ENCODE measurements at regions not wholly inside any gene's neighbourhood (a gene's known extent, or its start where the extent isn't known, plus 50 kb on each side); places are given as distances from the start of the nearest gene placed in this dataset.
"Not testable (repeated sequence)": the region's sequence is repeated elsewhere in the genome, so short reads cannot be mapped to it uniquely, and the experiment has no call there.

DNA sequence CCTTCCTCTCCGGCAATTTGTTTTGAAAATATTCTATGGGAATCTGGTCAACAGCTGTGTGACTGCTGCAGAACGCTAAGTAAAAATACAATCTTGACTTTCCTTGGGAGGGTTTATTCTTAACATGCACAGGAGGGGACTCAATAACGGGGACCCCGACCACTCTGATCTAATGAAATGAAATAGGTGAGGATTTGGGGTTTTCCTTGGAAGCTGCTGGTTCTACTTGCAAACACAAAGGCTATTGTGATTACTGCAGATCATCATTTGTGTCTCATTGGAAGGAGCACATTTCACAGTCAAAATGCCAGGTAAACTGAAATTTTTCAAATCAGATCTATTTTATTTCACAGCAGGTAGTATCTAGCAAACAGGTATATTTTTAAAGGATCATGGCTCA is 366.1 kb downstream of the SHANK2 start:
- no peak for DNase-seq

DNA sequence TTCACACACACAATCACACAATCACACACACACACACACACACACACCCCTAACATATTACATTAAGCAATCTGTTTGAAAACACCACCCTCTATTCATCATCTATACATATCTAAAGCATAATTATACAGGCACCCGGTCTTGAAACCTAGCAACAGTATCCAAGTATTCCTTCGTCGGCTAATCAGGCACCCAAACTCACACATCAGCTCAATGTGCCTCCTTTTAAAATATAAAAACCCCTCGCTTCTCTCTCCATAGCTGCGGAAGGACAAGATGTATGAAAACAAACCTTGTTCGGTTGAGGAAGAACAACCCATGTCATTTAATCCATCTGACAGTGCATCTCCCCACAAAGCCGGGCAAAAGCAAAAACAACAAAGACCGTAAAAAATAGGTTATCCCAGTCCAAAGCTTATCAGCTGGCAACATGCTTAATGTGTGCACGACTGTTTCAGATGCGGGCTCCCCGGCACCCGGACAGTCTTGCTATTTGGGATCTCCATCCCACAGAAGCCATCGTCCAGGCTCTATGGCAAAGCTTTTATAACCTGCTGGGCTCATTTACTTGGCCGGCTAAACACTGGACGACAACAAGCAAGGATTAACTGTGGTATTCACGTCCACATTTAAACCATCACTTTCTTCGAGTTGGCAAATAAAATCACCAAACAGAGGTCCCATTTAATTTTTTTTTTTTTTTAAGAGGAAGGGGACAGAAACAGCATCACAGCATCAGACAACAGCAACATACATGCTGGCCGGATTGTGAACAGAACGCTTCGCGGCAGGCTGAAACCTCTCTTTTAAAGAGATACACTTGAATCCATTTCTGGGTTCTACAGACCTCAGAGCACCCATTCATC is 365.5 kb downstream of the SHANK2 start:
- no peak for DNase-seq

DNA sequence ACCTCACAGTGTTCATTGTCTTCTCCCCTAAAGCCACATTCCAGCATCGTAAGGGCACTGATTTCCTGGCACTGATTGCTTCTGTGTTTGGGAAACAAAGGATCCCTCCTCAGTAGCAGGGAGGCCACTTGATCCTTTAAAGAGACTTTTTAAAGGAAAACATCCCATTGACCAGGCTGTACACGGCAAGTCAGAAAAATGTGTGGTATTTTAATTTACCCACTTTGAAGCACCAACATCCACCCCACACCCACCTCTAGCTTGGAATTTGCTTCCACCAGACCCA is 364.9 kb downstream of the SHANK2 start:
- DNase-seq, result no peak

DNA sequence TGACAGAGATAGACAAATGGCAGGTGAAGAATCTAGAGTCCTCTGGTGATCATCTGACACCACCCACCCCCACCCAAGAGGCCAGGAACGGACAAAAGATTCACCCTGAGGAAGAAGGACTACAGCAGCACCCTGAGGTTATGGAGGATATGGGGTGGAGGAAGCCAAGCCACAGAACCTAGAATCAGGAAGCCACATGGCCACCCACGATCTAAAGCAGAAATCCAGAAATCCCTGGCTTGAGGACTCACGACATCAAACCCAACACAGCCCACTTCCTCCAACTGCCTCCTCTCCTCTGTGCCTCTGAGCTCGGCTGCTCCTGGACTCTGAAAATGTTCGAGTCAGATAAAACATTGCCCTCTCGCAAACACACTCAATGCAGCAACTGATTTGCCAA is 364.3 kb downstream of the SHANK2 start:
- no peak for DNase-seq

GRCh38 chr11:70889411-70889810 is 363.0 kb downstream of the SHANK2 start:
- DNase-seq, result no peak

- no peak for DNase-seq
These were observed 360.5 kb downstream of the SHANK2 start for GRCh38 chr11:70891844-70892380.

DNA sequence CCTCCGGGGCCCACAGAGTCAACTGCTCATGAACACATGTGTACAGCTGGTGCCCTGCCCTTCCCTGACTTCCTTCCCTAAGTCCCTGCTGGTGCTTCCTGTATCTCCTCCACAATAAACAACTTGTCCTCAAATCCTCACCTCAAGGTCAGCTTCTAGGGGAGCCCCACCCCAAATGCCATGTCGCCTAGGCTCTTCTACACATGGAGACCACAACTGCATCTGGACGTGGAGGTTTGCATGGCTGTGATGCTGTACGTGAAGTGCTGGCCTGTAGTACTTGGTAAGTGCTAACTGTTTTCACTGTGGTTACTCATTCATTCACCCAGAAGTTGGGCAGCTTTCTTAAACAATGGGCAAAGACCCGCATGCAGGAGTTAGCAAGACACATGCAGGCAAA is 359.5 kb downstream of the SHANK2 start:
- no peak for DNase-seq

GRCh38 chr11:70894566-70895365 is 357.6 kb downstream of the SHANK2 start:
- DNase-seq, result no peak

DNA sequence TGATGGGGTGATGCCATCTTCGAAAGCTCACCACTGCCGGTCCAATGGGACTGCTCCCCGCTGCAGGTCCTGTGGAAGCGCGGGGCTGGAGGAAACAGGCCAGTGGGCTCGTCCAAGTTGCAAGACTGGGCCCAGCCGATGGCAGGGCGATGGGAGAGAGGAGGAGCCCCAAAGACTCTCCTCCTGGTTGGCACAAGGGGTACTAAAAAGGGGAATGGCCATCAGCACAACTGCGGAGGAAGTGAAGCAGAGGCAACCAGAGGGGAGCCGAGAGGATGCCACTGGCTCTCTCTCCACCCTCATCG is 357.1 kb downstream of the SHANK2 start:
- no peak for DNase-seq

DNA sequence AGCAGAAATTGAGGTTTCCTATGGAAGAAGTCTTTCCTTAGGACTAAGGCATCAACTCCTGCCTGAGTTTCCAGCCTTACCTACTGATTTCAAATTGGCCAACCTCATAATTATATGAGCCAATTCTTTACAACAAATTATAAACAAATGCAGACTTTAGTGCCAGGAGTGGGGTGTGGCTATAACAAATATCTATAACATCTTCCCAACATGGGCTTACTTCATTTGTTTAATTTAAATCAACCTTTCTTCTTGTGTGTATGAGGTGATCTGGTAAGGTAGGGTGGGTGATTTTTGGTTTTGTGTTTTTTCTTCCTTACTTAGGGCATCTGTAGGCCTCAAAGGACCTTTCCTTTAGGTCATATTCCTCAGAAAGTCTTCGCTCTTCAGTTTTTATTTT is 354.9 kb downstream of the SHANK2 start:
- no peak for DNase-seq

DNA sequence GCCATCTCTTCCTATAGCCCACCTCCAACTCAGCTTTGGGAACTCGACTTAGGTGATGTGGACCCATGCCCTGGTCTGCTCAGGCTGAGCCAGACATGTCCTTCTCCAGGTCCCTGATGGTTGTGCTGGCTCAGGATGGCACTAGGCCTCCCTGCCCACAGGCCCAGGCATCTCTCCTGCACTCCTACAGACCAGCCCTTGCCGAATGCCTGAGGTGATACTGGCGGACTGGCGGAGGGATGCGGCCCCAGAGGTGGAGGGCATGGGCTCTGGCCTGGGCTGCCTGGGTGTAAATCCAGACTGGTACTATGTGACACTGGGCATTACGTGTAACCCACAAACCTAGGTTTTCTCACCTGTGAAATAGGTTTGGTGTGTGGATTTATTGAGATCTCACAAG is 352.8 kb downstream of the SHANK2 start:
- no peak for DNase-seq

GRCh38 chr11:70900540-70900939 is 351.8 kb downstream of the SHANK2 start:
- DNase-seq, result no peak

DNA sequence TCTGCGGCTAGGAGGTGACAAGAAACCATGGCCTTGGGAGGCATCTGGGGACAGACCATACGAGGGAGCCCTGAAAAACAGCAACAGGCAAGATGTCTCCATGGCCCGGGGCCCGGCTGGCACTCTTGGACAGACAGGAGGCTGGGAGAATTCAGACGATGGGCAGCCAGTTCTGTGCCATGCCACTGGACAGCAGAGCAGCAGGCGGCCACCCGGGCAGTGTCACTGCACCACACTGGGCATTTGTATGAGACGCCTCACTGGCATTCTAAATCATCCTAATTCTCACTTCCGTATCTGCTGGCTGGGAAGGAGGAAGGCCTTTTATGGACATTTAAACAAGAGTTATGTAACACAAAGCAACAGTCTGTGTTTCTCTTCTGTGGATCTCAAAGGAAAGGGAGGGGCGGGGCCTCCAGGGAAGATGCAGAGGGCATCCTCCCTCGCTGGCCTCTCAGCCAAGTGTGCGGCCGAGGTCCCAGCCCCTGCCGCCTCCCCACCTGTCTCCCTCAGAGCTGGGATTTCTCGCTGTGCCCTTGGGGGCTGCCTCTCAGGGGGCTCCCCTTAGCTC is 350.3 kb downstream of the SHANK2 start:
- no peak for DNase-seq

GRCh38 chr11:70903229-70903628 is 349.1 kb downstream of the SHANK2 start:
- not testable (repeated sequence) for DNase-seq

DNA sequence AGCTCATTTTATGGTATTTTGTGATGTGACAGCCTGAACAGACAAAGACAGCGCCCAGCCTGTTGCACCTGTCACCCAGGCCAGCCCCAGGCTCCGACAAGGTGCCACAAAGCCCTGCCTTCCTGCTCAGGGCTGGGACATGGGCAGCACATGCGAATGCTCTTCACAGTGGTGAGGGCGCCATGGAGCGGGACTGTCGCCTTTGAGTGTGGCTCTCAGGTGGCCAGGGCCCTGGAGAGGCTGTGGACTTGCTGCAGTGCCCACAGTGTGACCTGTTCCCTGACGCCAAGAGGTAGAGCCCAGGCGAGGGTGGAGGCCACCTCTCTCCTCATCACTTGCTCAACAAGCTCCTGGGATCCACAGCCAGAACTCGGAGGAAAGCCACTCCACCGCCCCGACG is 346.3 kb downstream of the SHANK2 start:
- no peak for DNase-seq

DNA sequence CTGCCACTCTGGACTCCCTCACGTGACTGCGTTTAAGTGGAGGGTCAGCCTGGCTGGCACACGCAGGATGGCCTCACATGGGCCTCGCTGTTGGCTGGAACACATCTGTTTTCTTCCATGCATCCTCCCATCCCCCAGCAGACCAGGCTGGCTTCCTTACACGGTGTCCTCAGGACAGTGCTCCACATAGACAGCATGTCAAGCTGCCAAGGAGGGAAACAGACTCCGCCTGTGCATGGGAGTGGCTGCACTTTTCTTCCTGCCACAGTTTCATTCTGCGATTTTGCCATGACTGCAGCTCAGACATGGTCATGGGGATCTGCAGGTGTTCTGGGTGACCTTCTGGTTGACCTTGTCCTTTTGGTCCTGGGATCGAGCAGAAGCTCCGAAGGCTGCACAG is 344.2 kb downstream of the SHANK2 start:
- no peak for DNase-seq

- peak; percentile 41 for DNase-seq
These were observed 341.5 kb downstream of the SHANK2 start for GRCh38 chr11:70910835-70911234.

DNA sequence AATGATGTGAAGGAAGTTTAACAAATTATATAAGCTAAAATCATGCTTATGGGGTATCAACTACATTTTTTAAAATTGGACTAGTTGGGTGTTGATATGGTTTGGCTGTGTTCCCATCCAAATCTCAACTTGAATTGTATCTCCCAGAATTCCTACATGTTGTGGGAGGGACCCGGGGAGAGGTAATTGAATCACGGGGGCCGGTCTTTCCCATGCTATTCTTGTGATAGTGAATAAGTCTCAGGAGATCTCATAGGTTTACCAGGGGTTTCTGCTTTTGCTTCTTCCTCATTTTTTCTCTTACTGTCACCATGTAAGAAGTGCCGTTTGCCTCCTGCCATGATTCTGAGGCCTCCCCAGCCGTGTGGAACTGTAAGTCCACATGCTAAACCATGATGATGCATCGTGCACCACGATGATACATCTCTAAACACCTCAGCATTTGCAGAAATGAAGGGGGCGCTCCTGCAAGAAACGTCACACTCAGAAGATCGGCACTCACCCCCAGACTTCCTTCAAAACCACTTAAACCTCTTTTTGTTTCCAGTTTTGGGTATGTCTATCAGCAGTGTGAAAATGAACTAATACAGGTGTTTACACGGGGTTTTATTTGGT is 340.0 kb downstream of the SHANK2 start:
- DNase-seq, result peak; percentile 68

DNA sequence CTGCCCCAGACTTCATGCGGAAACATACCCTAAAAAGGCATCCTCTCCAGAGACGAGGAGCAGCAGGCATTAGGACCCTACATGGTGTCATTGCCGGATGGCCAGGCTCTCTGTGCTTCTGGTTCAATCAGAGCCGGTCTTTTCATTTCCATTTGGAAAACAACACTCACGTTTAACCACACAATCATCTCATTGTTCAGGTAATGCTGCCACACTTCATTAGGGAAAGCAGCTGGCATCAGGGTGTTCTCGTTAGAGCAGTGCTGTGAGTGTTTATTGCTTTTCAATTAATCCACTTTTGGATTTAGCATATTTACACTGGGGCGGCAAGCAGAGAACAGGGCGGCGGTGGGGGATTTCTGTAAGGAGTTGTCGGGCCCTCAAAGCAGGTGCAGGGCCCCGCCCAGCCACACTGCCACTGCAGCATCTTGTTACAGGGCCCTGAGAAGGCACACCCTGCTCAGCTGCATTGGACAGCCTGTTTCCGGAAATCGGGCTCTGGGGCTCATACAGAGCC is 338.6 kb downstream of the SHANK2 start:
- no peak for DNase-seq

GRCh38 chr11:70914496-70914895 is 337.9 kb downstream of the SHANK2 start:
- DNase-seq, result no peak

DNA sequence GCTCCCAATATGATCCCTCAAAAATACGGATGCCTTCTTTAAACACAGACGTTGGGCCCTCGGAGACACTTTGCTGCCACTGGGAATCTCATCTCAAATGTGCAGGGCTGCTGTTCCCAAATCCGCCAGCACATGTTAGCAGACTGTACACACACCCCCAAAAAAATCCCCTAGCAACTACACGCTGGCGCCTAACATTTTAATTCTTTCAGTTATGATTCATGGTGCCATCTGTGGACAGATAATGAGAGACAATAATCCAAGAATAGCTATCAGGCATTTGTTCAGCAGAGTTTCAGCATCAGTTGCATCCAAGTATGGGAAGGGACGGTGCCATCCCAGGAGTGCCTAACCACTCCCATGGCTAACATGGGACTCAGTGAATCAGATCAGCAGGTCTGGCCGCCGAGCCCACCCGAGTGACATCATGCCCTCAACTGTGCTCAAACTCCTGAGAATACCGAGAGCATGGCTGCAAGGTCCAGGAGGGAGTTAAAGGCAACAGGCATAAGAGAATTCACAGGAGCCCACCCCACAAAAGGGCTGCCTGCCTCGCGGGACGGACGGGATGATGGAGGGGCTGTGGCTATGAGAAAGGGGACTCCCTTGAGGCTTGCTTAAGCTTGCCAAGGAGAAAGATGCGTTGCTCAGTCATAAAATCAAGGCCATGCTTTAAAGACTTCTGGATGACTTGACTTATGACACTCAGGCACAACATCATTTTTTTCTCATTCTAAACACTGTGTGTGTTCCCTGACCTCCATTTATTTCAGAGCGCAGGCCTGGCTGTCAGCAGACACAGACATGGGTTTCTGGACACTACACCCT is 337.0 kb downstream of the SHANK2 start:
- DNase-seq, result no peak

- no peak for DNase-seq
These were observed 336.0 kb downstream of the SHANK2 start for GRCh38 chr11:70916351-70916750.
